ENCODE measurements at regions not wholly inside any gene's neighbourhood (a gene's known extent, or its start where the extent isn't known, plus 50 kb on each side); places are given as distances from the start of the nearest gene placed in this dataset.

GRCh38 chr10:25694971-25695370, 239.1 kb upstream of the MYO3A start:
- no peaks in the 10 kb centered on the region for H4K20me1 ChIP-seq (ENCODE audit: control insufficient read depth, extremely low read depth, insufficient read depth, low read length)
- no peak overlapping the region for H3K4me2 ChIP-seq (ENCODE audit: extremely low read depth, insufficient read depth, low read length)
- no peaks in the 10 kb centered on the region for H3K4me1 ChIP-seq (ENCODE audit: control insufficient read depth, extremely low read depth, insufficient read depth, low read length)
- H3K27me3 ChIP-seq (ENCODE audit: control insufficient read depth, insufficient read depth, low read length), result no peaks in the 10 kb centered on the region
- H3K36me3 ChIP-seq (ENCODE audit: control insufficient read depth, insufficient read depth, low read length), result no peaks in the 10 kb centered on the region
- no peak for TF ChIP-seq CTCF (conservative IDR thresholded peaks at IDR 0.05 in 1 of 2, IDR thresholded peaks at IDR 0.05 in 1 of 2; ENCODE audit: low read depth in 1 of 2, low read length in 2 of 2)
- no peak for TF ChIP-seq EZH2 (IDR thresholded peaks at IDR 0.05; ENCODE audit: low read length, missing control alignments)
- H3K9ac ChIP-seq (ENCODE audit: insufficient read depth, low read length), result no peak overlapping the region
- no peak overlapping the region for H3K27ac ChIP-seq (ENCODE audit: insufficient read depth, low read length)
- no peak for DNase-seq (ENCODE audit: low read depth in 2 of 2)
- H3K9me3 ChIP-seq (ENCODE audit: control insufficient read depth, insufficient read depth, low read depth, low read length), result no peaks in the 10 kb centered on the region
- no peak overlapping the region for H2AFZ ChIP-seq (ENCODE audit: low read length)
- no peaks in the 10 kb centered on the region for H3K79me2 ChIP-seq (ENCODE audit: control insufficient read depth, insufficient read depth, low read length)
- H3K4me3 ChIP-seq (replicated peaks in 1 of 4; ENCODE audit: control extremely low read depth in 1 of 4, insufficient read depth in 1 of 4, low read depth in 3 of 4, low read length in 4 of 4), result no peak overlapping the region

- no peak overlapping the region for H3K4me3 ChIP-seq (replicated peaks in 1 of 4; ENCODE audit: control extremely low read depth in 1 of 4, insufficient read depth in 1 of 4, low read depth in 3 of 4, low read length in 4 of 4)
- H3K4me2 ChIP-seq (ENCODE audit: extremely low read depth, insufficient read depth, low read length), result no peak overlapping the region
- H3K9ac ChIP-seq (ENCODE audit: insufficient read depth, low read length), result no peak overlapping the region
- H4K20me1 ChIP-seq (ENCODE audit: control insufficient read depth, extremely low read depth, insufficient read depth, low read length), result no peaks in the 10 kb centered on the region
- H3K4me1 ChIP-seq (ENCODE audit: control insufficient read depth, extremely low read depth, insufficient read depth, low read length), result no peaks in the 10 kb centered on the region
- no peaks in the 10 kb centered on the region for H3K36me3 ChIP-seq (ENCODE audit: control insufficient read depth, insufficient read depth, low read length)
- DNase-seq (ENCODE audit: low read depth in 2 of 2), result no peak
- H3K27me3 ChIP-seq (ENCODE audit: control insufficient read depth, insufficient read depth, low read length), result no peaks in the 10 kb centered on the region
- TF ChIP-seq CTCF (conservative IDR thresholded peaks at IDR 0.05 in 1 of 2, IDR thresholded peaks at IDR 0.05 in 1 of 2; ENCODE audit: low read depth in 1 of 2, low read length in 2 of 2) (no peak), EZH2 (IDR thresholded peaks at IDR 0.05; ENCODE audit: low read length, missing control alignments) (no peak)
- H2AFZ ChIP-seq (ENCODE audit: low read length), result no peak overlapping the region
- H3K9me3 ChIP-seq (ENCODE audit: control insufficient read depth, insufficient read depth, low read depth, low read length), result no peaks in the 10 kb centered on the region
- no peaks in the 10 kb centered on the region for H3K79me2 ChIP-seq (ENCODE audit: control insufficient read depth, insufficient read depth, low read length)
- no peak overlapping the region for H3K27ac ChIP-seq (ENCODE audit: insufficient read depth, low read length)
Measured at GRCh38 chr10:25695586-25695985, 238.4 kb upstream of the MYO3A start.

DNA sequence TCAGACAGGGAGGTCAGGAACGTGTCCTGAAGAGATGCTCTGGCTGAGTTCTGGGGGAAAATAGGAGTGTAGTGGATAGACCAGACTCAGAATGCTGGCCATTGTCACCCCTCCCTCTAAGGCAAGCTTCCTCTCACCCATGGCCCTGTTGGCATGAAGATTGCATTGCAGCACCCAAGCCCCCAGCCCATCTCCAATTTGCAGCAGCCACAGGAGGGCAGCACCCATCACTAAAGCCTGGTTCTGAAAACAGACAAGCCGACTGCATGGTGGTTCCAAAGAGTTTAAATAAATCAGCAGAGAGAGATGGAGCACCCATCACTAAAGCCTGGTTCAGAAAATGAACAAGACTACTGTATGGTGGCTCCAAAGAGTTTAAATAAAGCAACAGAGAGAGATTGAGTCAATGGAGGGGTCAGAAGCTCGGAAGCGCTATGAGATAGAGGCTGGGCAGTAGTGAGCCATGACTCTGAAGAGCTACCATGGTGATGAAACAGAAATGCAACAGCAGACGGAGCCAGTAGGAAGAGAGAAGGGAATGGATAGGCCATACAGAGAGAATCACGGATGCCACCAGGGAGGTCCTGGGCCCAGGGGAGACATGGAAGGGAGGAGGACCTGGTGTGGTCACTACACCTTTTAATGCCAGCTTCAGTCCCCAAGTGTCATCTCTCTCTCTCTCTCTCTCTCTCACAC, 237.9 kb upstream of the MYO3A start:
- Histone ChIP-seq H3K4me1 (ENCODE audit: control insufficient read depth, extremely low read depth, insufficient read depth, low read length) (no peaks in the 10 kb centered on the region), H3K27me3 (ENCODE audit: control insufficient read depth, insufficient read depth, low read length) (no peaks in the 10 kb centered on the region), H3K79me2 (ENCODE audit: control insufficient read depth, insufficient read depth, low read length) (no peaks in the 10 kb centered on the region), H3K27ac (ENCODE audit: insufficient read depth, low read length) (no peak overlapping the region), H3K4me2 (ENCODE audit: extremely low read depth, insufficient read depth, low read length) (no peak overlapping the region), H3K9ac (ENCODE audit: insufficient read depth, low read length) (no peak overlapping the region), H3K36me3 (ENCODE audit: control insufficient read depth, insufficient read depth, low read length) (no peaks in the 10 kb centered on the region), H2AFZ (ENCODE audit: low read length) (no peak overlapping the region), H3K4me3 (replicated peaks in 1 of 4; ENCODE audit: control extremely low read depth in 1 of 4, insufficient read depth in 1 of 4, low read depth in 3 of 4, low read length in 4 of 4) (no peak overlapping the region), H4K20me1 (ENCODE audit: control insufficient read depth, extremely low read depth, insufficient read depth, low read length) (no peaks in the 10 kb centered on the region), H3K9me3 (ENCODE audit: control insufficient read depth, insufficient read depth, low read depth, low read length) (no peaks in the 10 kb centered on the region)
- DNase-seq (ENCODE audit: low read depth in 2 of 2), result no peak
- no peak for TF ChIP-seq EZH2 (IDR thresholded peaks at IDR 0.05; ENCODE audit: low read length, missing control alignments)
- TF ChIP-seq CTCF (conservative IDR thresholded peaks at IDR 0.05 in 1 of 2, IDR thresholded peaks at IDR 0.05 in 1 of 2; ENCODE audit: low read depth in 1 of 2, low read length in 2 of 2), result no peak

Data from fibroblast of lung (primary cell).